H9 (cell line): ENCODE measurements at regions not wholly inside any gene's neighbourhood (a gene's known extent, or its start where the extent isn't known, plus 50 kb on each side); places are given as distances from the start of the nearest gene placed in this dataset.

Experiments
- DNase-seq: peaks from one replicate; pipeline ENCODE4 v3.0.0-alpha.2; 2017
- H2AFZ ChIP-seq: one replicate; pipeline ENCODE4 v1.6.1; 2013; ENCODE audit warnings: mild to moderate bottlenecking, low read length, control low read depth, moderate library complexity
- H2AK5ac ChIP-seq: 2 replicates; pipeline ENCODE4 v1.6.1; 2013; ENCODE audit warnings: low read length, control low read depth, mixed read lengths; ENCODE audit not compliant: insufficient read length
- H2BK120ac ChIP-seq: one replicate; pipeline ENCODE4 v1.6.1; 2013; ENCODE audit warnings: low read depth, mild to moderate bottlenecking, low read length, control low read depth, inconsistent platforms; ENCODE audit not compliant: poor library complexity, severe bottlenecking
- H2BK12ac ChIP-seq: 2 replicates; pipeline ENCODE4 v1.6.1; 2013; ENCODE audit warnings: low read length, control low read depth, mixed read lengths, low read depth; ENCODE audit not compliant: insufficient read length
- H2BK15ac ChIP-seq: 2 replicates; pipeline ENCODE4 v1.6.1; 2013; ENCODE audit warnings: low read depth, low read length, control low read depth
- H2BK20ac ChIP-seq: one replicate; pipeline ENCODE4 v1.6.1; 2013; ENCODE audit warnings: low read depth, mild to moderate bottlenecking, low read length, control low read depth, inconsistent platforms; ENCODE audit not compliant: poor library complexity, severe bottlenecking
- H2BK5ac ChIP-seq: 2 replicates; pipeline ENCODE4 v1.6.1; 2013; ENCODE audit warnings: low read length, control low read depth, mixed read lengths; ENCODE audit not compliant: insufficient read length
- H3K14ac ChIP-seq: 2 replicates; pipeline ENCODE4 v1.6.1; 2013; ENCODE audit warnings: low read length, control low read depth; ENCODE audit not compliant: insufficient read depth
- H3K18ac ChIP-seq: 2 replicates; pipeline ENCODE4 v1.6.1; 2013; ENCODE audit warnings: low read depth, mild to moderate bottlenecking, mixed read lengths, low read length, control low read depth; ENCODE audit not compliant: insufficient read length
- H3K23ac ChIP-seq: 2 replicates; pipeline ENCODE4 v1.6.1; 2013; ENCODE audit warnings: low read length, control low read depth, mixed read lengths, low read depth; ENCODE audit not compliant: insufficient read length
- H3K23me2 ChIP-seq: 2 replicates; pipeline ENCODE4 v1.6.1; 2013; ENCODE audit warnings: low read depth, mild to moderate bottlenecking, mixed read lengths, low read length, control low read depth; ENCODE audit not compliant: insufficient read length, poor library complexity, severe bottlenecking
- H3K27ac ChIP-seq: 2 replicates; pipeline ENCODE4 v1.5.1; 2013; ENCODE audit warnings: low read length, control low read depth, mixed read lengths, low read depth; ENCODE audit not compliant: insufficient read length
- H3K27me3 ChIP-seq: 2 replicates; pipeline ENCODE4 v1.6.1; 2013; ENCODE audit warnings: low read length, control low read depth, inconsistent platforms; ENCODE audit not compliant: insufficient read depth
- H3K4ac ChIP-seq: 2 replicates; pipeline ENCODE4 v1.6.1; 2013; ENCODE audit warnings: low read depth, mild to moderate bottlenecking, control low read depth, inconsistent platforms, low read length, moderate library complexity
- H3K4me1 ChIP-seq: 2 replicates; pipeline ENCODE4 v1.6.1; 2013; ENCODE audit warnings: low read length, control low read depth, inconsistent platforms; ENCODE audit not compliant: insufficient read depth
- H3K4me2 ChIP-seq: 2 replicates; pipeline ENCODE4 v1.6.1; 2013; ENCODE audit warnings: low read length, control low read depth, mixed read lengths; ENCODE audit not compliant: insufficient read length, insufficient read depth
- H3K56ac ChIP-seq: 2 replicates; pipeline ENCODE4 v1.6.1; 2013; ENCODE audit warnings: low read depth, mild to moderate bottlenecking, mixed read lengths, low read length, control low read depth; ENCODE audit not compliant: insufficient read length
- H3K79me1 ChIP-seq: 2 replicates; pipeline ENCODE4 v1.6.1; 2013; ENCODE audit warnings: low read depth, mild to moderate bottlenecking, moderate library complexity, low read length, control low read depth, inconsistent platforms; ENCODE audit not compliant: insufficient read depth, poor library complexity, severe bottlenecking
- H3K79me2 ChIP-seq: 2 replicates; pipeline ENCODE4 v1.6.1; 2013; ENCODE audit warnings: low read length, control low read depth, inconsistent platforms; ENCODE audit not compliant: insufficient read depth
- H3K9ac ChIP-seq: 2 replicates; pipeline ENCODE4 v1.6.1; 2013; ENCODE audit warnings: low read length, control low read depth, mixed read lengths; ENCODE audit not compliant: insufficient read length; ENCODE audit errors: extremely low read depth
- H3K9me3 ChIP-seq: one replicate; pipeline ENCODE4 v1.6.1; 2013; ENCODE audit warnings: low read depth, low read length, inconsistent platforms; ENCODE audit not compliant: control insufficient read depth
- H3T11ph ChIP-seq: one replicate; pipeline ENCODE4 v1.6.1; 2013; ENCODE audit warnings: mild to moderate bottlenecking, low read length, control low read depth, inconsistent platforms
- H4K20me1 ChIP-seq: one replicate; pipeline ENCODE4 v1.6.1; 2013; ENCODE audit not compliant: control insufficient read depth, insufficient read length, insufficient read depth
- H4K5ac ChIP-seq: 2 replicates; pipeline ENCODE4 v1.6.1; 2013; ENCODE audit warnings: low read depth, mild to moderate bottlenecking, mixed read lengths, low read length, control low read depth; ENCODE audit not compliant: insufficient read length
- H4K8ac ChIP-seq: replicated peaks from 2 replicates; pipeline ENCODE4 v1.6.1; 2013; ENCODE audit warnings: low read length, control low read depth, mixed read lengths, low read depth; ENCODE audit not compliant: insufficient read length
- H4K91ac ChIP-seq: 2 replicates; pipeline ENCODE4 v1.6.1; 2013; ENCODE audit warnings: low read depth, mild to moderate bottlenecking, moderate library complexity, mixed read lengths, low read length, control low read depth; ENCODE audit not compliant: insufficient read length
- H3K27ac Mint-ChIP-seq, 3 experiments: 2 replicates in 2 of 3; 3 replicates in 1 of 3; pipeline ENCODE4 v1.8.0; 2020 to 2021; ENCODE audit warnings: mixed read lengths in 3 of 3, mild to moderate bottlenecking in 1 of 3, moderate library complexity in 1 of 3
- H3K27me3 Mint-ChIP-seq: 2 replicates; pipeline ENCODE4 v1.8.0; 2021; ENCODE audit warnings: low read depth, mild to moderate bottlenecking, moderate library complexity, mixed read lengths
- H3K36me3 Mint-ChIP-seq, 3 experiments: 2 replicates in 2 of 3; 3 replicates in 1 of 3; pipeline ENCODE4 v1.8.0; 2020 to 2021; ENCODE audit warnings: low read depth in 3 of 3, mixed read lengths in 3 of 3; ENCODE audit not compliant: insufficient read depth in 1 of 3
- H3K4me1 Mint-ChIP-seq, 2 experiments: 2 replicates each; pipeline ENCODE4 v1.8.0; 2020; ENCODE audit warnings: mixed read lengths in 2 of 2
- H3K4me3 Mint-ChIP-seq, 2 experiments: 2 replicates in 1 of 2; 3 replicates in 1 of 2; pipeline ENCODE4 v1.8.0; 2020 to 2021; ENCODE audit warnings: mild to moderate bottlenecking in 2 of 2, mixed read lengths in 2 of 2, moderate library complexity in 1 of 2
- H3K9me3 Mint-ChIP-seq, 2 experiments: 2 replicates in 1 of 2; 3 replicates in 1 of 2; pipeline ENCODE4 v1.8.0; 2020; ENCODE audit warnings: mild to moderate bottlenecking in 2 of 2, mixed read lengths in 2 of 2, moderate library complexity in 1 of 2
- CTCF ChIP-seq: fragments of 200-600 bp; sonication (generic); conservative IDR thresholded peaks from 3 replicates; pipeline ENCODE4 v1.8.0; 2021; ENCODE audit warnings: antibody characterized with exemption, mild to moderate bottlenecking
- WGBS: extraction: QIAGEN DNeasy Blood & Tissue Kit; methylation state at CpG from one replicate; pipeline ENCODE4 v1.1.7; 2013; ENCODE audit warnings: missing lambda C conversion rate, low lambda C conversion rate, mixed read lengths; ENCODE audit not compliant: insufficient read length; ENCODE audit errors: extremely low coverage; 5-methylcytosine and 5-hydroxymethylcytosine counted together

- Histone ChIP-seq H2AFZ (no peak overlapping the region), H4K91ac (no peak overlapping the region), H3K4ac (no peak overlapping the region), H2BK5ac (no peak overlapping the region), H3K9ac (no peak overlapping the region), H2BK12ac (no peak overlapping the region), H3K4me1 (no peaks in the 10 kb centered on the region), H3K79me2 (no peaks in the 10 kb centered on the region), H3K79me1 (no peaks in the 10 kb centered on the region), H3K4me2 (no peak overlapping the region), H3K27ac (no peak overlapping the region), H2BK20ac (no peak overlapping the region), H3K23me2 (peaks cover 2% of the 10 kb centered on the region), H3K18ac (no peak overlapping the region), H4K20me1 (no peaks in the 10 kb centered on the region), H3K27me3 (no peaks in the 10 kb centered on the region; the same call in 1 of the 2 replicates), H4K5ac (no peak overlapping the region), H2BK120ac (no peak overlapping the region), H3K9me3 (no peaks in the 10 kb centered on the region), H3K23ac (no peak overlapping the region), H3T11ph (no peak overlapping the region), H2AK5ac (no peak overlapping the region), H3K56ac (no peak overlapping the region), H2BK15ac (no peak overlapping the region), H3K14ac (no peak overlapping the region), H4K8ac (no peak overlapping the region)
- no peak overlapping the region; a peak in 2 of 7 replicates for H3K27ac Mint-ChIP-seq
- no CpG with 5 or more reads among the region's 4 CpGs for WGBS
- no peaks in the 10 kb centered on the region for H3K9me3 Mint-ChIP-seq
- no peak overlapping the region for H3K4me3 Mint-ChIP-seq
- DNase-seq, result no peak
- H3K4me1 Mint-ChIP-seq, result no peaks in the 10 kb centered on the region
- no peaks in the 10 kb centered on the region; a peak in 1 of 7 replicates for H3K36me3 Mint-ChIP-seq
- no peak for TF ChIP-seq CTCF
- H3K27me3 Mint-ChIP-seq, result peaks cover 2% of the 10 kb centered on the region; the same call in 1 of the 2 replicates
These were observed 63.1 kb upstream of the ZPBP start for GRCh38 chr7:50156163-50156562.
